Naive thymus-derived CD4-positive, alpha-beta T cell (primary cell): ENCODE measurements at regions not wholly inside any gene's neighbourhood (a gene's known extent, or its start where the extent isn't known, plus 50 kb on each side); places are given as distances from the start of the nearest gene placed in this dataset.
A peak's percentile ranks its signal among the peaks of the same experiment; 100 is the strongest.

ENCODE experiments used
- ATAC-seq: fragments of 150-1000 bp; cut with Tn5 transposase; 2 replicates; pipeline ENCODE4 v1.10.0; 2021; ENCODE audit warnings: mild to moderate bottlenecking, moderate library complexity
- CTCF ChIA-PET: fragments of 350-600 bp; sonication (Branson Sonifier 250); formaldehyde crosslinking; loops from one replicate; lab custom pipeline; 2021; ENCODE audit warnings: antibody characterized with exemption; lab: Charles Lee
- POLR2A ChIA-PET: fragments of 350-600 bp; sonication (Branson Sonifier 250); formaldehyde crosslinking; loops from one replicate; lab custom pipeline; 2021; ENCODE audit warnings: antibody characterized with exemption, inconsistent platforms; lab: Charles Lee
- DNase-seq, 9 donors: peaks; one replicate each; pipeline versions ENCODE4 v3.0.0 to v3.0.0-alpha.2; 2020 to 2022; ENCODE audit warnings: mixed read lengths in 1 of 9
- H3K27ac ChIP-seq: one replicate; pipeline ENCODE4 v1.7.0; 2013; ENCODE audit warnings: mild to moderate bottlenecking, low read depth, low read length, moderate library complexity
- H3K27me3 ChIP-seq, 2 donors: one replicate each; pipeline ENCODE4 v1.7.0; 2013; ENCODE audit warnings: low read length in 2 of 2, mild to moderate bottlenecking in 2 of 2, moderate library complexity in 2 of 2; ENCODE audit not compliant: control insufficient read depth in 2 of 2, insufficient read depth in 2 of 2
- H3K36me3 ChIP-seq, 3 experiments: 1 replicate in 2 of 3; 2 replicates in 1 of 3; pipeline ENCODE4 v1.7.0; 2013; ENCODE audit warnings: low read length in 3 of 3, mild to moderate bottlenecking in 3 of 3, moderate library complexity in 1 of 3; ENCODE audit not compliant: insufficient read depth in 3 of 3, control insufficient read depth in 2 of 3
- H3K4me1 ChIP-seq, 2 donors: one replicate each; pipeline ENCODE4 v1.7.0; 2013; ENCODE audit warnings: low read length in 2 of 2, mild to moderate bottlenecking in 2 of 2, moderate library complexity in 1 of 2; ENCODE audit not compliant: control insufficient read depth in 2 of 2, insufficient read depth in 2 of 2
- H3K4me3 ChIP-seq: 2 replicates; pipeline ENCODE4 v1.7.0; 2013; ENCODE audit warnings: mild to moderate bottlenecking, low read length
- H3K9me3 ChIP-seq, 3 experiments: 1 replicate in 2 of 3; 2 replicates in 1 of 3; pipeline ENCODE4 v1.7.0; 2013; ENCODE audit warnings: low read length in 3 of 3; ENCODE audit not compliant: control insufficient read depth in 2 of 3
- H3K27ac Mint-ChIP-seq, 9 donors: one replicate each; pipeline ENCODE4 v1.8.0; 2020 to 2022; ENCODE audit warnings: mixed read lengths in 9 of 9, mild to moderate bottlenecking in 8 of 9, moderate library complexity in 5 of 9, inconsistent platforms in 2 of 9
- H3K27me3 Mint-ChIP-seq, 5 donors: one replicate each; pipeline ENCODE4 v1.8.0; 2021 to 2022; ENCODE audit warnings: mixed read lengths in 5 of 5, mild to moderate bottlenecking in 1 of 5
- H3K36me3 Mint-ChIP-seq, 5 donors: one replicate each; pipeline ENCODE4 v1.8.0; 2020 to 2022; ENCODE audit warnings: mixed read lengths in 5 of 5, mild to moderate bottlenecking in 3 of 5, inconsistent platforms in 1 of 5
- H3K4me1 Mint-ChIP-seq, 7 donors: one replicate each; pipeline ENCODE4 v1.8.0; 2020 to 2022; ENCODE audit warnings: mixed read lengths in 7 of 7, mild to moderate bottlenecking in 3 of 7, inconsistent platforms in 1 of 7
- H3K4me3 Mint-ChIP-seq, 10 donors: one replicate each; pipeline ENCODE4 v1.8.0; 2020 to 2022; ENCODE audit warnings: mild to moderate bottlenecking in 10 of 10, mixed read lengths in 10 of 10, moderate library complexity in 6 of 10, inconsistent platforms in 2 of 10
- H3K9me3 Mint-ChIP-seq, 11 donors: one replicate each; pipeline ENCODE4 v1.8.0; 2020 to 2022; ENCODE audit warnings: mixed read lengths in 11 of 11, mild to moderate bottlenecking in 4 of 11, inconsistent platforms in 1 of 11, moderate library complexity in 1 of 11
- intact Hi-C, 2 donors: fragments of 100-400 bp; cut with micrococcal nuclease; formaldehyde crosslinking; loops; one replicate each; pipeline ENCODE4 v1.15.1; 2023

GRCh38 chr10:101294109-101294508 lies 59.9 kb upstream of the BTRC start:
- Histone ChIP-seq H3K27ac (no peak overlapping the region), H3K9me3 (no peaks in the 10 kb centered on the region), H3K36me3 (no peaks in the 10 kb centered on the region), H3K4me1 (peaks cover 0 to 10% of the 10 kb centered on the region in 2 donors), H3K27me3 (peaks cover 8 to 15% of the 10 kb centered on the region in 2 donors), H3K4me3 (no peak overlapping the region)
- POLR2A ChIA-PET, result no interaction called here
- Mint-ChIP-seq H3K4me3 (no peak overlapping the region), H3K27ac (no peak overlapping the region), H3K36me3 (peaks cover 0 to 4% (median 0%) of the 10 kb centered on the region in 5 donors), H3K27me3 (peaks cover 58 to 85% (median 78%) of the 10 kb centered on the region in 5 donors), H3K4me1 (peaks cover 4 to 16% (median 9%) of the 10 kb centered on the region in 7 donors), H3K9me3 (peaks cover 0 to 2% (median 0%) of the 10 kb centered on the region in 11 donors)
- ATAC-seq (no peak), DNase-seq (no peak)
- CTCF ChIA-PET, result interaction anchor here (0.7 to 2.9 kb wide), 2 partner anchors 81 to 93 kb away, joined by 3 to 14 read pairs; no protein-coding TSS in a partner anchor
- intact Hi-C loops, result loop anchor here (5.0 kb wide), 3 partner anchors 82 to 173 kb away; no protein-coding TSS in a partner anchor

DNA sequence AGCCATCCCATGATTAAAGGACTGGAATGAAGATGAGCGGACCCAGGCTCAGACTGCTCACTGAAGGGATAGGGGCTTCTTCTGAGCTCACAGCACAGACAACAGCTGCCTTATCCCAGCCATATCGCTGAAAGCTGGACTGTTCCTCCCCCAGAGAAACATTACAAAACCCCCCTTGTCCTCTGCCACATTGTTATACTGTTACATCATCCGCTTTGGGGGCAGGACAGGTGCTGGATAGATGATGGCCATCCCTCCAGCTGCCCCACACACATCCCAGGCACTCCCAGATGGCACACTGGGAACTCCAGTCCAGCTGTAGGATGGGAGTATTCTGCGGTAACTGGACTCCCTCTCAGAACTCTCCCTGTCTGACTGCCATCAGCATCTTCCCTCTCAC lies 58.7 kb upstream of the BTRC start:
- H3K9me3 Mint-ChIP-seq, result peaks cover 0 to 2% (median 0%) of the 10 kb centered on the region in 11 donors
- peaks cover 8 to 15% of the 10 kb centered on the region in 2 donors for H3K27me3 ChIP-seq
- H3K27ac ChIP-seq, result no peak overlapping the region
- no peak overlapping the region for H3K4me3 Mint-ChIP-seq
- H3K27ac Mint-ChIP-seq, result no peak overlapping the region
- DNase-seq (no peak), ATAC-seq (no peak)
- peaks cover 0 to 3% (median 0%) of the 10 kb centered on the region in 5 donors for H3K36me3 Mint-ChIP-seq
- peaks cover 4 to 15% (median 10%) of the 10 kb centered on the region in 7 donors for H3K4me1 Mint-ChIP-seq
- no peaks in the 10 kb centered on the region for H3K9me3 ChIP-seq
- H3K27me3 Mint-ChIP-seq, result peaks cover 46 to 78% (median 72%) of the 10 kb centered on the region in 5 donors
- no peak overlapping the region for H3K4me3 ChIP-seq
- H3K4me1 ChIP-seq, result peaks cover 0 to 10% of the 10 kb centered on the region in 2 donors
- no peaks in the 10 kb centered on the region for H3K36me3 ChIP-seq
- intact Hi-C loops, result loop anchor here in 1 of 2 donors (5.0 kb wide), 1 partner anchor 57 kb away; the partner anchor contains the start of gene BTRC
- CTCF ChIA-PET, result interaction anchor here (0.6 kb wide), 1 partner anchor 1925 kb away, joined by 5 read pairs; no protein-coding TSS in a partner anchor
- POLR2A ChIA-PET, result no interaction called here

DNA sequence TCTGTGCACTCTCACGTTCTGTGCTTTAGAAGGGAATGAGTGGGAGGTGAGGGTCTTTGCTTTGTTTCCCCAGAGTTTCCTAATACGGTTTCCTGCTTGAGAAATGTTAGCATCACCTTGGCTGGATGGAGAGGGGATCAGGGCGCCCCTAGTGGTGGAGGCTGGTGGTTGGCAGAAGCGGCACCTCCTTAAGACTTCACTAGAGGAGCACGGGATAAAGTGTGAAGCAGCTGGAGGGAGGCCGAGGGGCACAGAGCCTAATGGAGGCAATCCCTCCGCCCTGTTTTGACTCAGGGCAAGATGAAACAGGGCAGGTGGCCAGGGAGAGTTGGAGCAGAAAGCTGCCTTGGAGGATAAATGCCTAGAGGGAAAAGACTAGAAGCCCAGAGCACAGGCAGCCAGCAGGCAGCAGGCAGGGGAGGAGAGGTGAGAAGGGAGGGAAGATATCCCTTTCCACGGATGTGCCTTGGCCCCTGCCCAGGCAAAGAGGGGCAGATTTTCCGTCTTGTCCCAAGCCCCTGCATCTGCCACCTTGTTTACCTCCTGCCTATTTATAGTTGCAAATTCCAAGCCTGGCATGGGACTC lies 56.0 kb upstream of the BTRC start:
- no peaks in the 10 kb centered on the region for H3K4me1 ChIP-seq
- peak; percentile 24 to 77 (median 64) for DNase-seq
- no peak overlapping the region for H3K27ac ChIP-seq
- H3K4me3 ChIP-seq, result no peak overlapping the region
- peaks cover 7 to 8% of the 10 kb centered on the region in 2 donors for H3K27me3 ChIP-seq
- no peaks in the 10 kb centered on the region for H3K9me3 ChIP-seq
- peak overlapping the region in 1 of 9 donors; percentile 17 for H3K27ac Mint-ChIP-seq
- H3K27me3 Mint-ChIP-seq, result peaks cover 44 to 75% (median 69%) of the 10 kb centered on the region in 5 donors
- CTCF ChIA-PET, result interaction anchor here (1.4 to 1.8 kb wide), 2 partner anchors 9 to 11 kb away, joined by 3 to 6 read pairs; no protein-coding TSS in a partner anchor
- intact Hi-C loops, result loop anchor here in 1 of 2 donors (2.0 to 5.0 kb wide), 2 partner anchors 54 to 273 kb away; partner anchors contain the start of gene BTRC
- no peak overlapping the region for H3K4me3 Mint-ChIP-seq
- H3K4me1 Mint-ChIP-seq, result peaks cover 0 to 6% (median 4%) of the 10 kb centered on the region in 7 donors
- ATAC-seq, result peak; percentile 71
- H3K9me3 Mint-ChIP-seq, result peaks cover 0 to 2% (median 0%) of the 10 kb centered on the region in 11 donors
- POLR2A ChIA-PET, result no interaction called here
- H3K36me3 ChIP-seq, result no peaks in the 10 kb centered on the region
- no peaks in the 10 kb centered on the region for H3K36me3 Mint-ChIP-seq

- peaks cover 44 to 75% (median 64%) of the 10 kb centered on the region in 5 donors for H3K27me3 Mint-ChIP-seq
- H3K36me3 Mint-ChIP-seq, result no peaks in the 10 kb centered on the region
- DNase-seq, result no peak
- H3K4me3 ChIP-seq, result no peak overlapping the region
- H3K4me1 Mint-ChIP-seq, result peaks cover 0 to 6% (median 4%) of the 10 kb centered on the region in 7 donors
- H3K27ac Mint-ChIP-seq, result no peak overlapping the region
- H3K36me3 ChIP-seq, result no peaks in the 10 kb centered on the region
- no peak overlapping the region for H3K27ac ChIP-seq
- intact Hi-C loops, result loop anchor here in 1 of 2 donors (2.0 to 5.0 kb wide), 2 partner anchors 53 to 272 kb away; partner anchors contain the start of gene BTRC
- H3K27me3 ChIP-seq, result peaks cover 0 to 5% of the 10 kb centered on the region in 2 donors
- H3K9me3 ChIP-seq, result no peaks in the 10 kb centered on the region
- no peak overlapping the region for H3K4me3 Mint-ChIP-seq
- ChIA-PET CTCF (interaction anchor here (1.2 kb wide), 1 partner anchor 9 kb away, joined by 3 read pairs; no protein-coding TSS in a partner anchor), POLR2A (no interaction called here)
- H3K4me1 ChIP-seq, result no peaks in the 10 kb centered on the region
- ATAC-seq, result no peak
- H3K9me3 Mint-ChIP-seq, result peaks cover 0 to 1% (median 0%) of the 10 kb centered on the region in 11 donors
Observed at GRCh38 chr10:101299211-101299610, 54.8 kb upstream of the BTRC start.

GRCh38 chr10:101301111-101301731 lies 52.7 kb upstream of the BTRC start:
- peak in 1 of 9 donors; percentile 32 for DNase-seq
- no peaks in the 10 kb centered on the region for H3K36me3 Mint-ChIP-seq
- intact Hi-C loops, result no loop called here
- H3K27me3 ChIP-seq, result peaks cover 0 to 2% of the 10 kb centered on the region in 2 donors
- peaks cover 0 to 6% (median 4%) of the 10 kb centered on the region in 7 donors for H3K4me1 Mint-ChIP-seq
- H3K9me3 Mint-ChIP-seq, result peaks cover 0 to 2% (median 0%) of the 10 kb centered on the region in 11 donors
- no peak overlapping the region for H3K4me3 Mint-ChIP-seq
- H3K4me1 ChIP-seq, result no peaks in the 10 kb centered on the region
- H3K27ac Mint-ChIP-seq, result no peak overlapping the region
- no peak overlapping the region for H3K27ac ChIP-seq
- no peaks in the 10 kb centered on the region for H3K9me3 ChIP-seq
- peak; percentile 60 for ATAC-seq
- no peaks in the 10 kb centered on the region for H3K36me3 ChIP-seq
- ChIA-PET POLR2A (no interaction called here), CTCF (interaction anchor here (1.2 kb wide), 1 partner anchor 11 kb away, joined by 3 read pairs; no protein-coding TSS in a partner anchor)
- no peak overlapping the region for H3K4me3 ChIP-seq
- peaks cover 43 to 66% (median 47%) of the 10 kb centered on the region in 5 donors for H3K27me3 Mint-ChIP-seq

GRCh38 chr10:101303087-101303703 lies 50.8 kb upstream of the BTRC start:
- peaks cover 41 to 70% (median 50%) of the 10 kb centered on the region in 5 donors for H3K27me3 Mint-ChIP-seq
- peaks cover 0 to 2% of the 10 kb centered on the region in 2 donors for H3K27me3 ChIP-seq
- POLR2A ChIA-PET, result no interaction called here
- H3K4me1 ChIP-seq, result no peaks in the 10 kb centered on the region
- H3K27ac Mint-ChIP-seq, result no peak overlapping the region
- H3K36me3 Mint-ChIP-seq, result no peaks in the 10 kb centered on the region
- H3K9me3 ChIP-seq, result no peaks in the 10 kb centered on the region
- peaks cover 0 to 2% (median 0%) of the 10 kb centered on the region in 7 donors for H3K4me1 Mint-ChIP-seq
- H3K4me3 ChIP-seq, result no peak overlapping the region
- H3K4me3 Mint-ChIP-seq, result no peak overlapping the region
- CTCF ChIA-PET, result interaction anchor here (0.6 to 1.2 kb wide), 2 partner anchors 13 to 163 kb away, joined by 3 to 4 read pairs; no protein-coding TSS in a partner anchor
- H3K36me3 ChIP-seq, result no peaks in the 10 kb centered on the region
- no peak for DNase-seq
- intact Hi-C loops, result no loop called here
- peaks cover 0 to 2% (median 0%) of the 10 kb centered on the region in 11 donors for H3K9me3 Mint-ChIP-seq
- H3K27ac ChIP-seq, result no peak overlapping the region
- ATAC-seq, result no peak
